Panc1 (cell line): ENCODE measurements at regions not wholly inside any gene's neighbourhood (a gene's known extent, or its start where the extent isn't known, plus 50 kb on each side); places are given as distances from the start of the nearest gene placed in this dataset.

Source experiments
- ATAC-seq: fragments of 200-7000 bp; cut with Tn5 transposase; 2 replicates; pipeline ENCODE4 v1.9.1; 2020; ENCODE audit warnings: mild to moderate bottlenecking, moderate library complexity
- BruUV-seq: library from RNA; stranded (reverse); fragments of 400-500 nt; replicated peaks from 2 replicates; lab custom pipeline; 2021; lab: Mats Ljungman, UMichigan
- CTCF ChIA-PET: fragments of 300-600 bp; sonication (Branson Sonifier 250); formaldehyde crosslinking; loops from one replicate; lab custom pipeline; 2022; ENCODE audit warnings: antibody characterized with exemption; lab: Charles Lee
- POLR2A ChIA-PET: fragments of 300-600 bp; sonication (Branson Sonifier 250); formaldehyde crosslinking; loops from one replicate; lab custom pipeline; 2022; ENCODE audit warnings: antibody characterized with exemption; lab: Charles Lee
- DNase-seq: peaks from one replicate; pipeline ENCODE4 v3.0.0-alpha.2; 2010; ENCODE audit warnings: low read depth, low spot score
- H3K27ac ChIP-seq: 2 replicates; pipeline ENCODE4 v1.5.1; 2011; ENCODE audit warnings: mild to moderate bottlenecking, low read length, inconsistent platforms
- H3K27me3 ChIP-seq: fragments of 200-500 bp; sonication (Bioruptor generic); 2 replicates; pipeline ENCODE4 v1.6.0; 2014; ENCODE audit warnings: low read length, inconsistent platforms; ENCODE audit not compliant: control insufficient read depth, insufficient read depth
- H3K36me3 ChIP-seq: fragments of 200-500 bp; sonication (Bioruptor generic); 2 replicates; pipeline ENCODE4 v1.5.1; 2014; ENCODE audit warnings: inconsistent platforms, mild to moderate bottlenecking, low read length, moderate library complexity; ENCODE audit not compliant: control insufficient read depth, insufficient read depth
- H3K4me1 ChIP-seq: 2 replicates; pipeline ENCODE4 v1.5.1; 2011; ENCODE audit warnings: inconsistent platforms, mild to moderate bottlenecking, low read length, moderate library complexity; ENCODE audit not compliant: control insufficient read depth, insufficient read depth
- H3K4me3 ChIP-seq, 2 experiments: 2 replicates each; pipeline ENCODE4 v1.5.1; 2011 to 2012; ENCODE audit warnings: low read depth in 2 of 2, low read length in 2 of 2, mild to moderate bottlenecking in 2 of 2, inconsistent platforms in 1 of 2, moderate library complexity in 1 of 2
- H3K9me3 ChIP-seq: fragments of 200-500 bp; sonication (Bioruptor generic); 2 replicates; pipeline ENCODE4 v1.5.1; 2014; ENCODE audit warnings: low read depth, mild to moderate bottlenecking, inconsistent platforms, low read length, moderate library complexity; ENCODE audit not compliant: control insufficient read depth, insufficient read depth
- CTCF ChIP-seq: fragments of 450-650 bp; IDR thresholded peaks from 2 replicates; pipeline ENCODE4 v1.5.1; 2017; ENCODE audit warnings: mild to moderate bottlenecking
- POLR2AphosphoS5 ChIP-seq: IDR thresholded peaks from 2 replicates; pipeline ENCODE4 v1.6.1; 2012; ENCODE audit warnings: mild to moderate bottlenecking, low read depth, low read length, moderate library complexity
- REST ChIP-seq, 2 experiments: IDR thresholded peaks; 2 replicates each; pipeline ENCODE4 v1.6.1; 2011 to 2012; ENCODE audit warnings: low read depth in 2 of 2, control low read depth in 1 of 2, low read length in 1 of 2, mild to moderate bottlenecking in 1 of 2, moderate library complexity in 1 of 2; ENCODE audit not compliant: insufficient read depth in 1 of 2
- SIN3A ChIP-seq: IDR thresholded peaks from 2 replicates; pipeline ENCODE4 v1.6.1; 2012; ENCODE audit warnings: low read depth, mild to moderate bottlenecking, low read length, moderate library complexity, borderline replicate concordance; ENCODE audit not compliant: insufficient read depth
- TCF7L2 ChIP-seq: IDR thresholded peaks from 2 replicates; pipeline ENCODE4 v1.6.1; 2011; ENCODE audit warnings: mild to moderate bottlenecking, low read depth, low read length, inconsistent platforms
- in situ Hi-C: cut with HindIII; loops from 2 replicates; pipeline ENCODE4 v1.10.0; 2016; ENCODE audit warnings: low sequenced_read_pairs, low pct_unique_long_range_greater_than_20kb
- intact Hi-C: fragments of 100-400 bp; cut with micrococcal nuclease; formaldehyde crosslinking; loops from one replicate; pipeline ENCODE4 v1.10.0; 2022; ENCODE audit not compliant: unreplicated experiment

GRCh38 chr5:62960781-62961180, 382.2 kb downstream of the LRRC70 start:
- Histone ChIP-seq H3K27me3 (no peaks in the 10 kb centered on the region), H3K4me1 (no peaks in the 10 kb centered on the region), H3K27ac (no peak overlapping the region), H3K36me3 (no peaks in the 10 kb centered on the region), H3K9me3 (no peaks in the 10 kb centered on the region), H3K4me3 (no peak overlapping the region)
- no peak for TF ChIP-seq REST (IDR thresholded peaks at IDR 0.05; ENCODE audit: insufficient read depth in 1 of 2, low read depth in 2 of 2, low read length in 1 of 2)
- TF ChIP-seq CTCF = no peak
- no peak for TF ChIP-seq SIN3A
- TF ChIP-seq TCF7L2 = no peak
- TF ChIP-seq POLR2AphosphoS5 = no peak
- intact Hi-C loops = no loop called here
- in situ Hi-C loops = no loop called here
- ATAC-seq (no peak), DNase-seq (no peak)
- ChIA-PET POLR2A (no interaction called here), CTCF (no interaction called here)
- BruUV-seq = no TSS peak

GRCh38 chr5:62956597-62956996, 378.0 kb downstream of the LRRC70 start:
- no TSS peak for BruUV-seq
- Histone ChIP-seq H3K9me3 (no peaks in the 10 kb centered on the region), H3K4me3 (no peak overlapping the region), H3K27ac (no peak overlapping the region), H3K27me3 (no peaks in the 10 kb centered on the region), H3K4me1 (no peaks in the 10 kb centered on the region), H3K36me3 (no peaks in the 10 kb centered on the region)
- in situ Hi-C loops = no loop called here
- ChIA-PET CTCF (no interaction called here), POLR2A (interaction anchor here (0.7 kb wide), 1 partner anchor 1190 kb away, joined by 3 read pairs; no protein-coding TSS in a partner anchor)
- intact Hi-C loops = no loop called here
- DNase-seq (no peak), ATAC-seq (no peak)
- TF ChIP-seq REST (IDR thresholded peaks at IDR 0.05; ENCODE audit: insufficient read depth in 1 of 2, low read depth in 2 of 2, low read length in 1 of 2) (no peak), CTCF (no peak), POLR2AphosphoS5 (no peak), SIN3A (no peak)
